WTC11 (cell line): ENCODE measurements at regions not wholly inside any gene's neighbourhood (a gene's known extent, or its start where the extent isn't known, plus 50 kb on each side); places are given as distances from the start of the nearest gene placed in this dataset.

ENCODE experiments used
- ATF1 ChIP-seq: sonication (generic); formaldehyde crosslinking; IDR thresholded peaks from 2 replicates; pipeline ENCODE4 v1.8.1; 2023; ENCODE audit warnings: mild to moderate bottlenecking, moderate library complexity, missing genetic modification reagents
- FOXJ3 ChIP-seq: sonication (generic); formaldehyde crosslinking; IDR thresholded peaks from 2 replicates; pipeline ENCODE4 v1.9.0; 2021; ENCODE audit warnings: missing genetic modification reagents, mild to moderate bottlenecking, borderline replicate concordance
- FOXK1 ChIP-seq: sonication (generic); formaldehyde crosslinking; IDR thresholded peaks from 2 replicates; pipeline ENCODE4 v1.8.0; 2022; ENCODE audit warnings: mild to moderate bottlenecking, moderate library complexity, missing genetic modification reagents
- JUN ChIP-seq: sonication (generic); formaldehyde crosslinking; IDR thresholded peaks from 2 replicates; pipeline ENCODE4 v1.8.0; 2023; ENCODE audit warnings: mild to moderate bottlenecking, missing genetic modification reagents
- NFE2L1 ChIP-seq: sonication (generic); formaldehyde crosslinking; IDR thresholded peaks from 2 replicates; pipeline ENCODE4 v1.8.1; 2023; ENCODE audit warnings: missing genetic modification reagents
- NR1H2 ChIP-seq: sonication (generic); formaldehyde crosslinking; IDR thresholded peaks from 2 replicates; pipeline ENCODE4 v1.9.0; 2021; ENCODE audit warnings: mild to moderate bottlenecking, moderate library complexity, missing genetic modification reagents
- TCF7 ChIP-seq: sonication (generic); formaldehyde crosslinking; IDR thresholded peaks from 2 replicates; pipeline ENCODE4 v1.8.0; 2022; ENCODE audit warnings: mild to moderate bottlenecking, low read depth, missing genetic modification reagents, moderate library complexity
- TEAD4 ChIP-seq: sonication (generic); formaldehyde crosslinking; IDR thresholded peaks from 2 replicates; pipeline ENCODE4 v1.8.0; 2022; ENCODE audit warnings: mild to moderate bottlenecking, missing genetic modification reagents
- TF ChIP-seq, protein P1 (sequence below): fragments of 200-600 bp; IDR thresholded peaks from 2 replicates; pipeline ENCODE4 v1.8.0; 2022; ENCODE audit warnings: antibody characterized with exemption
- TF ChIP-seq, protein P2 (sequence below): sonication (generic); formaldehyde crosslinking; IDR thresholded peaks from 2 replicates; pipeline ENCODE4 v1.8.1; 2023; ENCODE audit warnings: mild to moderate bottlenecking, missing genetic modification reagents, moderate library complexity
- TF ChIP-seq, protein P3 (sequence below): sonication (generic); formaldehyde crosslinking; IDR thresholded peaks from 2 replicates; pipeline ENCODE4 v1.8.0; 2022; ENCODE audit warnings: mild to moderate bottlenecking, missing genetic modification reagents
- TF ChIP-seq, protein P4 (sequence below): fragments of 250-450 bp; sonication (Bioruptor Pico); IDR thresholded peaks from 2 replicates; pipeline ENCODE4 v1.8.0; 2021; ENCODE audit warnings: mild to moderate bottlenecking
- TF ChIP-seq, protein P5 (sequence below): sonication (generic); formaldehyde crosslinking; IDR thresholded peaks from 2 replicates; pipeline ENCODE4 v1.8.1; 2022; ENCODE audit warnings: mild to moderate bottlenecking, moderate library complexity, missing genetic modification reagents

DNA sequence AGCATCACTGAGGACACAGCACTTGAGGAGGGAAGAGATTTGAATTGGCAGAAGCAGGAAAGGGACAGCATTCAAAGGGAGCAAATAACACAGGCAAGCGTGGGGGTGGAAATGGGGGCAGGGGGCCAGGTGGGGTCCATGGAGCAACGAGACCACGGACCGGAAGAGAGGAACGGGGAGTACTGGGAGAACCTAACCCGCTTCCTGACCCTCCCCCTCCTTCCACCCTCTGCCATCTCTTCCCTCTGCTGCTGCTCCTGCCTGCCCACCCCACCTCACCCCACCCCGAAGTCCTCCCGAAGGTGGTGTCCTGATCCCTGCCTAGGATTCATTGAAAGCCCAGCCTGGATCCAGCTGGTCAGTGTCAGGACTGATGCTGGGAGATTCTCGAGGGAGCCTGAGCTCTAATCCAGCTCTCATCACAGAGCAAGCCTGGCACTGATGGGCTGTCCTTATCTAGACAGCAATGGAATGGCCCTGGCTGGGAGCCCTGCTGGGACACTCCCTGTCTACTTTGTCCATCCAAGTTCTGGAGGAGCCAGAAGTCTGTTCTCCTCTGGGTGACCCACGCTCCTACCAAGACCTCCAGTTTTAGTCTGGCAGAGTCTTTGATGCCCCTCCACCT lies 105.0 kb downstream of the TRIM29 start:
- TF ChIP-seq, protein P1, sequence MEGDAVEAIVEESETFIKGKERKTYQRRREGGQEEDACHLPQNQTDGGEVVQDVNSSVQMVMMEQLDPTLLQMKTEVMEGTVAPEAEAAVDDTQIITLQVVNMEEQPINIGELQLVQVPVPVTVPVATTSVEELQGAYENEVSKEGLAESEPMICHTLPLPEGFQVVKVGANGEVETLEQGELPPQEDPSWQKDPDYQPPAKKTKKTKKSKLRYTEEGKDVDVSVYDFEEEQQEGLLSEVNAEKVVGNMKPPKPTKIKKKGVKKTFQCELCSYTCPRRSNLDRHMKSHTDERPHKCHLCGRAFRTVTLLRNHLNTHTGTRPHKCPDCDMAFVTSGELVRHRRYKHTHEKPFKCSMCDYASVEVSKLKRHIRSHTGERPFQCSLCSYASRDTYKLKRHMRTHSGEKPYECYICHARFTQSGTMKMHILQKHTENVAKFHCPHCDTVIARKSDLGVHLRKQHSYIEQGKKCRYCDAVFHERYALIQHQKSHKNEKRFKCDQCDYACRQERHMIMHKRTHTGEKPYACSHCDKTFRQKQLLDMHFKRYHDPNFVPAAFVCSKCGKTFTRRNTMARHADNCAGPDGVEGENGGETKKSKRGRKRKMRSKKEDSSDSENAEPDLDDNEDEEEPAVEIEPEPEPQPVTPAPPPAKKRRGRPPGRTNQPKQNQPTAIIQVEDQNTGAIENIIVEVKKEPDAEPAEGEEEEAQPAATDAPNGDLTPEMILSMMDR: no peak
- TF ChIP-seq, protein P2, sequence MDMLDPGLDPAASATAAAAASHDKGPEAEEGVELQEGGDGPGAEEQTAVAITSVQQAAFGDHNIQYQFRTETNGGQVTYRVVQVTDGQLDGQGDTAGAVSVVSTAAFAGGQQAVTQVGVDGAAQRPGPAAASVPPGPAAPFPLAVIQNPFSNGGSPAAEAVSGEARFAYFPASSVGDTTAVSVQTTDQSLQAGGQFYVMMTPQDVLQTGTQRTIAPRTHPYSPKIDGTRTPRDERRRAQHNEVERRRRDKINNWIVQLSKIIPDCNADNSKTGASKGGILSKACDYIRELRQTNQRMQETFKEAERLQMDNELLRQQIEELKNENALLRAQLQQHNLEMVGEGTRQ (CRISPR knock-in tag): no peak
- TF ChIP-seq, protein P3, sequence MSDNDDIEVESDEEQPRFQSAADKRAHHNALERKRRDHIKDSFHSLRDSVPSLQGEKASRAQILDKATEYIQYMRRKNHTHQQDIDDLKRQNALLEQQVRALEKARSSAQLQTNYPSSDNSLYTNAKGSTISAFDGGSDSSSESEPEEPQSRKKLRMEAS (CRISPR knock-in tag): no peak
- TF ChIP-seq TEAD4 (CRISPR knock-in tag): no peak
- no peak for TF ChIP-seq JUN
- no peak for TF ChIP-seq TCF7 (CRISPR knock-in tag)
- TF ChIP-seq, protein P4, sequence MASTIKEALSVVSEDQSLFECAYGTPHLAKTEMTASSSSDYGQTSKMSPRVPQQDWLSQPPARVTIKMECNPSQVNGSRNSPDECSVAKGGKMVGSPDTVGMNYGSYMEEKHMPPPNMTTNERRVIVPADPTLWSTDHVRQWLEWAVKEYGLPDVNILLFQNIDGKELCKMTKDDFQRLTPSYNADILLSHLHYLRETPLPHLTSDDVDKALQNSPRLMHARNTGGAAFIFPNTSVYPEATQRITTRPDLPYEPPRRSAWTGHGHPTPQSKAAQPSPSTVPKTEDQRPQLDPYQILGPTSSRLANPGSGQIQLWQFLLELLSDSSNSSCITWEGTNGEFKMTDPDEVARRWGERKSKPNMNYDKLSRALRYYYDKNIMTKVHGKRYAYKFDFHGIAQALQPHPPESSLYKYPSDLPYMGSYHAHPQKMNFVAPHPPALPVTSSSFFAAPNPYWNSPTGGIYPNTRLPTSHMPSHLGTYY (CRISPR knock-in tag): no peak
- no peak for TF ChIP-seq ATF1 (CRISPR knock-in tag)
- no peak for TF ChIP-seq FOXJ3 (CRISPR knock-in tag)
- no peak for TF ChIP-seq FOXK1
- no peak for TF ChIP-seq NR1H2 (CRISPR knock-in tag)
- TF ChIP-seq, protein P5, sequence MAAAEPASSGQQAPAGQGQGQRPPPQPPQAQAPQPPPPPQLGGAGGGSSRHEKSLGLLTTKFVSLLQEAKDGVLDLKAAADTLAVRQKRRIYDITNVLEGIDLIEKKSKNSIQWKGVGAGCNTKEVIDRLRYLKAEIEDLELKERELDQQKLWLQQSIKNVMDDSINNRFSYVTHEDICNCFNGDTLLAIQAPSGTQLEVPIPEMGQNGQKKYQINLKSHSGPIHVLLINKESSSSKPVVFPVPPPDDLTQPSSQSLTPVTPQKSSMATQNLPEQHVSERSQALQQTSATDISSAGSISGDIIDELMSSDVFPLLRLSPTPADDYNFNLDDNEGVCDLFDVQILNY (CRISPR knock-in tag): no peak
- no peak for TF ChIP-seq NFE2L1 (CRISPR knock-in tag)
